ELF-1 (cell line): ENCODE measurements at regions not wholly inside any gene's neighbourhood (a gene's known extent, or its start where the extent isn't known, plus 50 kb on each side); places are given as distances from the start of the nearest gene placed in this dataset.
"Not testable (repeated sequence)": the region's sequence is repeated elsewhere in the genome, so short reads cannot be mapped to it uniquely, and the experiment has no call there.

Experiments used
- DNase-seq: peaks from one replicate; pipeline ENCODE4 v3.0.0-alpha.2; 2016; ENCODE audit warnings: low read depth, low spot score

DNA sequence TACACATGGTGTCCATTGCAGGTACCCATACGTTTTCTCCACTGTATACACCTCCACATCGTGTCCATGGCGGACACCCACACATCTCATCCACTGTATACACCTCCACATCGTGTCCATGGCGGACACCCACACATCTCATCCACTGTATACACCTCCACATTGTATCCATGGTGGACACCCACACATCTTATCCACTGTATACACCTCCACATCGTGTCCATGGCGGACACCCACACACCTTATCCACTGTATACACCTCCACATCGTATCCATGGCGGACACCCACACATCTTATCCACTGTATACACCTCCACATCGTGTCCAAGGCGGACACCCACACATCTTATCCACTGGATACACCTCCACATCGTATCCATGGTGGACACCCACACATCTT lies 50.4 kb upstream of the TTC34 start:
- DNase-seq = not testable (repeated sequence)

DNA sequence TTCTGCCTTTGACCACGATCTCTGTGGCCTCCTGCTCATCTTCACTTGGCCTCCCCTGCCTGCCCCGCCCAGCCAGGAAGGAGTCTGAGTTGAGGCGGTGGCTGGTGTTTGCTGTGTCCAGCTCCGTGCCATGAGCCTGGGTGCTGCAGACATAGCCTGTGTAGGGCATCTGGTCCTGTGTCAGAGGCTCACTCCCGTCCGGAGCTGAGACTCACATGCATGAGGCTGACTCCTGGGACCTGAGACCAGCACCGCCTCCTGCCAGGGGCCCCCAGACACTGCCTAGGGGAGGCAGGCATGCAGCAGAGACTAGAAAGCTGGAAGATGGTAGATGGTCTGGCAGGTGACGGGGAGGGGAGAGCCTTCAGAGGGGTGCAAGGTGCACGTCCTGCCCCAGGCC lies 52.2 kb upstream of the TTC34 start:
- no peak for DNase-seq

DNA sequence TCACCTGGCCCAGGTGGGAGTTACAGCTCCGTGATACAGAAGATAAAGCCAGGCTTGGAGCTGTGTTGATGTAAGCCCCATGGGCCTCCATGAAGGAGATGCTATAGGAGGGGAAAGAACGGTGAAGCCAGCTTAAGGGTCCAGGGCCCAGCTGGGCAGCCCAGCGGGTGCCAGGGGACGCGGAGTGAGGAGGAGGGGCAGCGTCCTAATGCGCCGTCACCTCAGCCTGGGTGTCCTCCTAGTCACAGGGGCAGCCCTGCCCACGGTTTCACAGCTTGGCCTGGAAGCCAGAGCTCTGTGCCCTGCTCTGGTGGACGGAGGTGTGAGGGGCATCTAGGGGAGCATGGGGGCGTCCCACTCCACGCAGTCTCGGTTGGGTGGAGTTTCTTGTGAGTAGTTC lies 52.7 kb upstream of the TTC34 start:
- no peak for DNase-seq

DNA sequence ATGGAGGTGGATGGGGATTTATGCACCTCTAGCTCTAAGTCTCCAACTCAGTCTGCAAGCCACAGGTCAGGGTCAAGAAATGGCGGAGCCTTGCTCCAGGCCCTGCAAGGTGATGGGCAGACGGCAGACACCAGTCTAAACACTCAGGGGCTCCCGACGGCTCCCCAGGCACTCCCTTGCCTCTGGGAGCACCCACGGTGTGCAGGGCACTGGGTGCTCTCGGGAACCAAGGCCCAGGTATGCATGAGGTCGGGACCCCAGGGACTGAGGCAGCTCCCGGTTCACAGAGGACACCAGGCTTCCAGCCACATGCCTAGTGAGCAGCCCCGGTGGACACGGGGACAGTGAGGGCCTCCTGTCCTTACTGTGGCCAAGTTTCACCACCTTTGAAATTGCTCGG lies 53.1 kb upstream of the TTC34 start:
- no peak for DNase-seq

DNA sequence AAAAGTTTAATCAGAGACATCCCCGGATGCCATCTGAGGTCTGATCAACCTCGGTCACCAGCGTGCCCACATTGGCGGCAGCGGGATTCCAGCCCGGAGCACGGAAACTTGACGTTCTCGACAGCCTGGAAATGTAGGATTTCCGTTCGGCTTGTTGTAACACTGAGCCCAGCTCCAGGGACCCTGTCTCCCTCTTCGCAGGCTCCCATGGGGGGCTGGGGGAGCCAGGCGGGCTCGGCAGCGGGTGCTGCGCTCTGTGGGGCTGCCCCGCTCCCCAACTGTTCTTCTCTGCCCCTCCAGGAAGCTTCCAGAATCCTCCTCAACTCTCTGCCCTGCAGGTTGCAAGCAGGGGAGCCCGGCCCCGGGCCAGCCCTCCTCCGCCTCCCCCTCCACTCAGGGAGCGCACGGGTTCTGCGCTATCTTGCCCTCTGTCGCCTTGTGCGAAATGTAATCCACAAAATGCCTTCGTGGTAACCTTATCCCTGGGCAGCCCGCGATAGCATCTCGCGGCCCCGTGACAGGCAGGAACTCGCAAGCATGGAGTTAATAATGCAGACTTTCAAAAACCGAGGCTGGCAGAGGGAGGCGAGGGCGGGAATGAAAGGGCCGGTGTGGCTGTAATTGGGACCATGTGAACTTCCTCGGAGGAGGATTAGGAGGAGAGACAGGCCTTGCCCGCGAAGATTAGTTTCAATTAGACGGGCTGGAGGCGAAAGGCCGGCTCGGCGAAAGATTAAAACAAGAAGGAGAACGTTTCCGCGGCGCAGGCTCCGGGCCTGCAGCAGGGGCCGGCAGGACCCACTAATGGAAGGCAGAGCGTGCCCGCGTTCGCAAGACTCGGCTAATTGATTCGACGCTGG lies 53.9 kb upstream of the TTC34 start:
- no peak for DNase-seq

DNA sequence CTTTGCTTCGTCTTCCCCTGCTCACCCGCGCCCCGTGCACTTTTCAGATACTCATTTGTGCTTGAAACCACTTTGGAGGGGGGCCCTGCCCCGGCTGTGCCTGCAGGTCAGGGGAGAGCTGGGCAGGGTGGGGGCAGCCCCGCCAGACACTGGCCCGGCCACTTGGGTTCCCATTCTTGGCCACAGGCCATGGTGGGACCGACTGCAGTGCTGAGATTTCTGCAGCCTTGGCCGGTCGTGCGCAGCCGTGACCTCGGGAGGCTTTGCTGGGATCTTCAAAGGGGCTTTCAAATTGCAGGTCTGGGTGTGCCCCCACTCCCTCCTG lies 54.5 kb upstream of the TTC34 start:
- no peak for DNase-seq

DNA sequence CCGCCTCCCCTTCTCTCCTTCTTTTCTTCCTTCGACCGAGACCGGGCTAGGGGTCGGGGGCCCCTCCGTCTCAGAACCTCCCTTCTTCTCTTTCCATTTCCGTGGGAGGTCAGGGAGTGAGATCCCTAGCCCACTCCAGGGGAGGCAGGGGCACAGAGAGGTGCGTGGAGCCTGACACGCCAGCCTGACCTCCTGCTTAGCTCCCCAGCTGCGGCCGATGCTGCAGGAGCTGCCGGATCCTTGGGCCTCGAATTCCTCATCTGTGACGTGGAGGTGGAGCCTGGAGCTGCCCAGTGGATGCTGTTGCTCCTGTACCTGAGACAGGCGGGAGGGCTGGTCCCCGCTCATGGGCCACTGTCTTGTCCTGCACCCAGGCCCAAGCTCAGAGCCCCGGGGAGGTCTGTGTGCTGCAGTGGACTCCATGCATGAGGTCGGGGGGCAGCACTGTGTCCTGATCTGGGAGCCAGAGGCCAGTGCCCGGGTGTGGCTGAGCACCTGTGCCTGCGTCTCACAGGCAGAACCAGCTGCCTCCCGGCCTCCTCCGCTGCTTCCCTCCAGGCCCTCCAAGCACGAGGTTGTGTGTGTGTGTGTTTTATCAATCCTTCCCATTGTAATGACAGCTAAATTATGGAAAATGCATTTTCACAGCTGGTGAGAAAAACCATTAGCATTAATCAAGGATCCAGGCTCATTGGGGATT lies 55.3 kb upstream of the TTC34 start:
- DNase-seq = no peak

DNA sequence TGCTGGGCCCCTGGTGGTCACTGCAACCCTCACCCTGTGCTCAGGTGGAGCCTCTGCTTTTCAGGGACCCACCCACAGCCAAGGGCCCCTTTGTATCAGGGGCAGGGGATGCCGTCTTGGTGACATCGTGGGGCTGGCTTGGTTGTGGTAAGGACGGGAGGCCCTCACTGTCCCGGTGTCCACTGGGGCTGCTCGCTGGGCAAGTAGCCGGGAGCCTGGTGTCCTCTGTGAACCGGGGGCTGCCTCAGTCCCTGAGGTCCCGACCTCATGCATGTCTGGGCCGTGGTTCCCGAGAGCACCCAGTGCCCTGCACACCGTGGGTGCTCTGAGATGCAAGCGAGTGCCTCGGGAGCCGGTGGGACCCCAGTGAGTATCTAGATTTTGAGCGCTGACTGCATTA lies 56.0 kb upstream of the TTC34 start:
- no peak for DNase-seq

DNA sequence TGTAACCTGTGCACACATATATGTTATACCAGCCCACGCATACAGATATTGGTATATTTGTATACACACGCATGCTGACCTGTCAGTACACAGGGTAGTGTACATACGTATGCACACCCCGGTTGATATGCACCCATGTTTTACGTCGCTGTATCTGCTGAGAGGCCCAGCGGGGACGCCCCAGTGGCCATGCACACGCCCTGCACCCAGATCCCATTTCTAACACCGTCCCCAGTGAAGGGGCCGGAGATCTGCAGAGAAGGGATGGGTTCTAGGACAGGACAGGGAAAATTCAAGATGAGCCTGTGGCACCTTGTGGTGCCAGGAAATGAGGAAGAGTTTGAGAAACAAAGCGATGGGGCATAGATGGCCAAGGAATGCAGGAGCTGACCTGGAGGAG lies 57.2 kb upstream of the TTC34 start:
- DNase-seq = no peak

DNA sequence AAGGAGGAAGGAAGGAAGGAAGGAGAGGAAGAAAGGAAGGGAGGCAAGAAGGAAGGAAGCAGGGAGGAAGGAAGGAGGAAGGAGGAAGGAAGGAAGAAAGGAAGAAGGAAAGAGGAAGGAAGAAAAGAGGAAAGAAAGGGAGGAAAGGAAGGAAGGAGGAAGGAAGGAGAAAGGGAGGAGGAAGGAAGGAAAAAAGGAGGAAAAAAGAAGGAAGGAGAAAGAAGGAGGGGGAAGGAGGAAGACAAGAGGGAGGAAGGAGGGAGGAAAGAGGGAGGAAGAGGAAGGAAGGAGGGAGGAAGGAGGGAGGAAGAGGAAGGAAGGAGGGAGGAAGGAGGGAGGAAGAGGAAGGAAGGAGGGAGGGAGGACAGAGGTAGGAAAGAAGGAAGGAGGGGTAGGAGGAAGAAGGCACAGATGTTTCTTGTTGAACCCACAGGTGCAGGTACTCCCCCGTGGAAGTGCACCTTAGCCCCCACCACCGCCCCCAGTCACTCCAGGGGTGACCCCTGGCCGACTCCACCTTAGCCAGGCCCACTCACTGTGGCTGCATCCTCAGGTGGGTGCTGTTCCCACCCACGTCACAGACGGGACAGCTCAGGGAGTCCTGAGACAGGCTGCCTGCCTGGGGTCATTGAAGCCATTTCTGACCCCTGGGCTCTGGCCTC lies 57.9 kb upstream of the TTC34 start:
- DNase-seq = no peak

DNA sequence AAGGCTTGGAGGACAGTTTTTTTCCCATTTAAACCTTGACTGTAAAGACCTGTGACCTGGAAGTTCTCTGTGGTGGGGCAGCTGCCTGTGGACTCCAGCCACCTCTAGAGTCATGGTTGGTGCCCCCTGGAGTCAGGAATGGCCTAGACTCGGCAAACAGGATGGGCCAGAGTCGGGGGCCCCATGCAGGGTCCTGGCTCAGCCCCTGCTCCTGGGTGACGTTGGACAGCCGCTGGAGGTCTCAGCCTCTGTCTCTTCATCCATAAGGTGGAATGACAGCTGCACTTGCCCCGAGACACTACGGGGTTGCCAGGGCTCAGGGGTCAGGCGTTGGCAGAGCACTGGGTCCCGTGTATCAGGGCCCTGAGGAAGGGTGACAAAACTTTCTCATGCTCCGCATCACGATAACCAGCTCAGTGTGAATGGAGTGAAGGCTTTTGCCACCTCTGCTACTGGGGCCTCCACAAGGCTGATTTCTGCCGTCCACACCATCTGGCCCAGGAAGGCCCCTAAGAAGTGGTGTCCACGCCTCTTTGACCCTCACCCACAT lies 58.5 kb upstream of the TTC34 start:
- no peak for DNase-seq

DNA sequence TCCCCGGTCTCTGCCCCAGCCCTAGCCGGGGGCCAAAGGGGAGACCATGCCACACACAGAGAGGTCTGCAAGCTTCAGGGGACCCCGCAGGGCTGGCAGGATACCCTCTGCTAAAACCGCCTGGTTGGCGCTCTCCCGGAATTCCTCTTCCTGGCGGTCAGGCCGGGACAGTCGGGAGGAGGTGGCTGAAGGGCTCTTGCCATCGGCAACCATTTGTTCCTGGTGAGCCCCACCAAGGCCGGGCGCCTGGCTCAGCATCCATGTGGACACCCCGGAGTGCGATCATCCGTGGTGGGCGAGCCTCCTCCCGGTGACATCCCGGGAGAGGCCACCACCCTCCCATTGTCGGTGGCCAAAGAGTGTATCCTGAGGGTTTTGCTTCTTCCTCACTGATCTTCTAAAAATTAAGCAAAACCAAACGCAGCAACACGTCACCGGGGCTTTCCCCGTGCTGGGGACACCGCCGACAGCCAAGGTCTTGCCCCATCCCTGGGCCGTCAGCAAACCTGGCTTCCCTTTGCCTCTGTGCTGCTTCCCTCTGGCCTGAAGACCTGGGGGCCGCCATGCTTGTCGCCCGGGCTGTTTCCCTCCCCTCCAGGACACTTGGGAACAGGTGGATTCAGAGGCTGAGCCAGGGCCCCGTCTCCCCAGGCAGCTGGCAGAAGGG lies 59.1 kb upstream of the TTC34 start:
- DNase-seq = no peak

DNA sequence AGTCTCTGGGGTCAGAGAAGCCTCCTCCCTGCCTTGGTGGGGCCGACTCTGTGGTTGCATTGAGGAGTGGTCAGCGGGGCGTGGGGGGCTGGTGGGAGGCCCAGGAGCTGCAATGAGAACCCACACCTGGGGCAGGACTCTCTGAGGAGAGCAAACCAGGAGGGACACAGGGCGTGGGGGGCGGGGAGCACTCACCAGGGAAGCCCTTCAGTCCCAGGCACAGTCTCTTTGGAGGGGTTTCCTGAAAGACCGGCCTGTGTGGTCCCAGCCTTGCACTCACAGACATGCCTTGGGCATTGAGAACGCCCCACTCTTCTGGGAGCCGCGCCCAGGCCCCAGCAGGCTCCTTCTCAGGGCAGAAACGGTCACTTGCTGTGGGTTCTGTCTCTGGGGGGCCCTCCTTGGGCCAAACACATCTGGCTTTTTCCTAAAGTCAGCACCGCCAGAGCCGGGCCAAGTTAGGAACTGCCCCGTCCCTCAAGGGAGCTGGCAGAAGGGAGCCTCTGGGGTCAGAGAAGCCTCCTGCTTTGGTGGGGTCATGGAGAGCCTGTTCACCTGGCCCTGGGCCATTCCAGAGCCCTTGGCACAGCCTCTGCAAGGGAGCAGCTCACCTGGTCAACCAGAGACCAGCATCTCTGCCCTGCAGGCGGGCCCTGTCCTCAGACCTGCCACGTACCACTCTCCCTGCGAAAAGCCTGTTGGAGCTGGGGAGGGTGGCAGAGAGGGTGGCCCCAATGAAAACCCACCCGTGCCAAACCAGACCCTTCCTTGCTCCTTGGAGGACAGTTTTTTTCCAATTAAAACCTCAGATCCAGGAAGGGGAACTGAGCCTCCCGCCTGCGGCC lies 59.9 kb upstream of the TTC34 start:
- DNase-seq = no peak

DNA sequence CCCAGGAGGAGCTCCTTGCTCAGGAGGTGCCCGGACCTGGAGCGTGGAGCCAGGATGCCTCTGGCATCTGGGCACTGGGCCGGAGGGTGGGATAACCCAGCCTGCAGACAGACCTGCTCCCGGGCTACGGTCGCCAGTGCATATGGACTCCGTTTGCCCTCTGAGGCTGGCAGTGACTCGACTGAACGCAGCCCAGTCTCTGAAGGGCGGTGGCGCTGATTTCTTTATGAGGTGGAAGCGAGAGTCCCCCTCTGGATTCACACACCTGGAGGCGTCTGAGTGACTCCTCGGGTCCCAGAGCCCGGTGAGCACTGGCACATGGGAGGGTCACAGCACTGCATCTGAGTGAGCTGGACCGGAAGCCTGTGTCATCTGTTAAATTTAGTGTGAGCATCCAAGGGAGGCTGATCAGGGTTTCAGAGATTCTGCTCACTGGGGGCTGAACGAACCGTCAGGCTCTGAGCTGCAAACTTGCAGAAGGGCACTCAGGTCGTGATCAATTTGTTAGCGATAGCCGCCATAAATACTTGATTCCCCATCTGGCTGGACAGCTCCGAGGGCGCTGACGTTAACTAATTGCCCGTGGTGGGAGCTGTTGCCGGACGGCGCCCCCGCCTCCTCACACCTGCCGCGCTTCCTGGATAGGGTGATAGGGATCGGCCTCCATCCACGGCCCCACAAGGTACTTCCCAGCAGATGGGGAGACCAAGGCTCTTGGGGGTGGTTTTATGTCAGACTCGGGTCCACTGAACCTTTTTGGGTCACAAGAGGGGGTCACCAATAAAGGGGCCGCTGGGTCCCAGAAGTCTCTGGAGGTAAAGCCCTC lies 60.7 kb upstream of the TTC34 start:
- no peak for DNase-seq

DNA sequence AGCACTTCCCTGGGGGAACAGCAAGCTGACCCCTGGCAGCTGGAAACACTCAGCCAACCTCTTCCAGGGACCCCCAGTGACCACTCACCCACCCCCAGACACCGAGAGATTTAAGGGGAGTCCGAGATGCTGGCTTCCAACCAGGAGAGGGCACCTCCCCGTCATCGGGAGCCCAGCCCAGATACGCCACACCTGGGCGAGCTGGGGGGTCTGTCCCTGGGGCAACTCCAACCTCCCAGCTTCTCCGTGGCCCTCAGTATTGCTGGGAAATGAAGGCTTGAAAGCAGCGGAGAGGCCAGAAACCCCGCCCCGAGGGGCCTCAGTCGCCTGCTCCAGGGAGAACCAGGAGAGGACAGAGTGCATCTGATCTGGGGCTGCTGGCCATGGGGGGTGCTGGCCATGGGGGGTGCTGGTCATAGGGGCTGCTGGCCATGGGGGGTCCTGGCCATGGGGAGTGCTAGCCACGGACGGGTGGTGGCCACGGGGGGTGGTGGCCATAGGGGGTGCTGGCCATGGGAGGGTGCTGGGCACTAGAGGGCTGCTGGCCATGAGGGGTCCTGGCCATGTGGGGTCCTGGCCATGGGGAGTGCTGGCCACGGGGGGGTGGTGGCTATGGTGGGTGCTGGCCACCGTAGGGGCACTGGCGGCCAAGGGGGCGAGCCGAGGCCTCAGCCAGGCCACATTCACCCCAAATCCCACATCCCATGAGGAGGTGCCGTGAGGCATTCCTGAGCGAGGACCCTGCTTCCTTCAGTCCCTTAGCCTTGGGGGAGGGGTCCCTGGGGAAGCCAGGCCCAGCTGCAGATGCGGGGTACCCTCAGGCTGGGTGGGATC lies 61.5 kb upstream of the TTC34 start:
- DNase-seq = no peak

DNA sequence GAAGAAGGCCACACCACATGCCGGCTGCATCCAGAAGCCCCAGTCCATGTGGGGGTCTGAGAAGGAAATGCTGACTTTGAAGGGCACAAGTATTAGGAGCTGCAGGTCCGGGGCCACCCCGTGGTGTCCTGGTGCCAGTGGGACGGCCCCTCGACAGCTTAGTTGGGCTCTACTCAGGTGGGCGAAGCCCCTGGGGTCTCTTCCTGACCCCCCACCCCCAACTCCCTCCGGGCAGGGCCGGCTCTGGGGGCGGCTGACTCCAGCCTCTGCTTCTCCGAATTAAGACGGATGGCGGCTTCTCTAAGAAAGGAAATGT lies 62.1 kb upstream of the TTC34 start:
- no peak for DNase-seq

DNA sequence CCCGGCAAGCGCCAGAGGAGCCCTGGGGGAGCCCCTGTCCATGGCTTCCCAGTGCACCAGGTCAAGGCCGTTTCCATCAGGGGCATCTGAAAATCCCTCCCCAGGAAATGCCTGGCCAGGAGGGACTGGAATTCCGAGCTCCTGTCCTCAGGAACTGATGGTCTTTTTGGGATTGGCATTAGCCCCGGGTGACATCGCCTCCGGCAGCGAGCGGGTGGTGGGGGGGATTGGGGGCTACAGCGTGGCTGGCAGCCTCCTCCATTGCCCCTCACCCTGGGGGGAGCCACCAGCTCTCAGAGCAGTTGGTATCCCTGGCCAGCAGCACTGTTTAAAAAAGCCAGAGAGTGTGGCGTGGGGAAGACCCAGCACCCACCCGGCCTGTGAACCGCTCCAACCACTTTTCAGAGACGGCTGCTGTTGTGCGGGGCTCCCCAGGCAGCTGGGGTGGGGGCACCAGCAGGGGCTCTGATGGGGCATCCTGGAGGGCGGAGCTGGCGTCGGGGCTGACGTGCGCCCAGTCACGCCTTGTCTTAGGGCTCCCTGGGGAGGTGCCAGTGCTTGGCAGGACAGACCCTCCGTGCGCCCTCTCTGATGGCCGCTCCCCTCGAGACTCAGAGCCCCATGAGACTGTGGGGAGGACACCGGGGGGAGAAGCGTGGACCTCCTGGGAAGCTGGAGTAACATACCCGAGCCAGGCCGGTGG lies 62.9 kb upstream of the TTC34 start:
- DNase-seq = no peak

DNA sequence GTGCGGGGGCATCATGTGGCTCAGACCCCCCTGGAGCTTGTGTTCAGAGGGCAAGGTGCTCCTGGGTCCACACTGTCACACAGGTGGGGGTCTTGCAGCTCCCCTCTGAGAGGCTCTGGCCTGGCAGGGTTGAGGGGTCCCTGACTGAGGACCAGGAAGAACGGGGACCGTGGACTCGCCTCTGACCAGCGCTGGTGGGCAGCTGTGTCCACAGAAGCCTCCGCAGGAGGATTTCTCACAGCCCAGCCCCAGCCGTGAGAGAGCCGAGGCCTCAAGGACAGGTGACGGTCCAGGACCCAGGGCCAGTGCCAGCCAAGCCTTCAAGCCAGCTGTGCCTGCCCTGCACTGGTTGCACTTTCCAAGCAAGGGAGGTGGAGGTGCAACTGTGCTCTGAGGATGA lies 63.5 kb upstream of the TTC34 start:
- no peak for DNase-seq
